HG03175 (cell line): ENCODE measurements at regions not wholly inside any gene's neighbourhood (a gene's known extent, or its start where the extent isn't known, plus 50 kb on each side); places are given as distances from the start of the nearest gene placed in this dataset.
"Not testable (repeated sequence)": the region's sequence is repeated elsewhere in the genome, so short reads cannot be mapped to it uniquely, and the experiment has no call there.

Experiments
- ATAC-seq: cut with Tn5 transposase; IDR thresholded peaks from one replicate; pipeline ENCODE4 v1.9.1; 2021; ENCODE audit warnings: mild to moderate bottlenecking, moderate library complexity; ENCODE audit not compliant: unreplicated experiment

DNA sequence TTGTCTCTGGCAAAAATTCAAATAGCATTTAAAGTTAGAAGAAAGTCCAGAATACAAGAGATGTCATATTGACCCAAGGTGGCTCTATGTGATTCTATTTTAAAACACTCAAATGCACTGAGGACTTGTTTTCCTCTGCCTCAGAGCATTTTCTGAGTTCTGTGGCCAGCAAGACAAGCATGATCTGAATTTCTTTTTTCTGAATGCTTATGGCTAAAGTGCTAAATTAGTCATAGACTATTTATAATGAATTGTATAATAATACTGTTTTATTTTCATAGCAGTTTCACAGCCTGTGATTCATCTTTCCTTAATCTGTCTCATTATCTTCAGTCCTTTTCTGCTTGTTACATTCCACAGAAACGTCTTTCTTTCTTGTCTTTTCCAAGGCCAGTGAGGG is 63.9 kb upstream of the SEC22B start:
- not testable (repeated sequence) for ATAC-seq

DNA sequence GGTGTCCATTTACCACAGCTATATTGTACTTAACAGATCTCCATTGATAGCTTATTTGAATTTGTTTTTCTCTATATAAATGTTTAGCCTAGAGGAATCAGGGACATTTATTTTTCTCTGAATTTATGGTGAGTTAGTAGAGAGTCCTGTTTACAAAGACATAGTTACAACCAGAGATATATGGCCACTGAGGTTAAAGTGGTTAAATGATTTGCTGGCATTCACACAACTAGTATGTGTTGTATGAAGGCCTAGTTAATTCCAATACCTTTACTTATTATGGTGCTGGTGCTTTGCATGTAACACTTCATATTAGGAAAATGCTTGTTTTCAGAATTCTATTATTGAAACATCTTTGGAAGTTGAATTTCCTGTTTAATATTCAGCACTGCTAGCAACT is 63.0 kb upstream of the SEC22B start:
- ATAC-seq: not testable (repeated sequence)

DNA sequence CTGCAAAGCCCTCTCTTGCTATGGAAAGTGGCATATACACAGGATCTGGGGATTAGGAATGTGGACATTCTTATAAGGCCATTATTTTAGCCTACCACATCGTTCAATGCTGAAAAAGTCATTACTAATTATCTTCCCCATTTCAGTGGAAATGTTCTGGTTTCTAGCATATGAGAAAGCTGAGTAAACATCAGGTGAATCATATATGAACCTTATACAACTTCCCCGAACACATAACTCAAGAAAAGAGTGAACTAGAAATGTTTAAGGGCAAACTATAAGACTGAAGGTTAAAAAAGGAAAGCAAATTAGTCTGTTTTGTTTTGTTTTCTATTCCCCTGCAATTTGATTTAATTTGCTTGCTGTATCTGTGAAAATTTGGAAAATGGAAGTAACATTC is 62.5 kb upstream of the SEC22B start:
- ATAC-seq: not testable (repeated sequence)

DNA sequence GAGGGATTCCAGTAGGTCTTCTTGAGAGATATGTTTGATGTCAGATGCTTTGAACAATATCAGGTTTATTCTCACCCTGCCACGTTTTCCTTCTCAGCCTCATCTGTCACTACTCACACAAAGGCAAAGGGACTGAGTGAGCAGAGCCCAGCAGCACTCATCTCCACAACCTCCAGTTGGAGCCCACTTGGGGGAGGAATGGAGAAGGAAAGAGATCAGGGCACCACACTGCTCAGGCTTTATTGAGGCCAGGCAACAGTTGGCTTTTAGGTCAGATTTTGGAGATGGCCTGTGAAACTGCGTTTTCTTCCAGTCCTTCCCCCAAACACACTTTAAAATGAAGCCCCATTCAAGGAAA is 57.3 kb upstream of the SEC22B start:
- not testable (repeated sequence) for ATAC-seq

DNA sequence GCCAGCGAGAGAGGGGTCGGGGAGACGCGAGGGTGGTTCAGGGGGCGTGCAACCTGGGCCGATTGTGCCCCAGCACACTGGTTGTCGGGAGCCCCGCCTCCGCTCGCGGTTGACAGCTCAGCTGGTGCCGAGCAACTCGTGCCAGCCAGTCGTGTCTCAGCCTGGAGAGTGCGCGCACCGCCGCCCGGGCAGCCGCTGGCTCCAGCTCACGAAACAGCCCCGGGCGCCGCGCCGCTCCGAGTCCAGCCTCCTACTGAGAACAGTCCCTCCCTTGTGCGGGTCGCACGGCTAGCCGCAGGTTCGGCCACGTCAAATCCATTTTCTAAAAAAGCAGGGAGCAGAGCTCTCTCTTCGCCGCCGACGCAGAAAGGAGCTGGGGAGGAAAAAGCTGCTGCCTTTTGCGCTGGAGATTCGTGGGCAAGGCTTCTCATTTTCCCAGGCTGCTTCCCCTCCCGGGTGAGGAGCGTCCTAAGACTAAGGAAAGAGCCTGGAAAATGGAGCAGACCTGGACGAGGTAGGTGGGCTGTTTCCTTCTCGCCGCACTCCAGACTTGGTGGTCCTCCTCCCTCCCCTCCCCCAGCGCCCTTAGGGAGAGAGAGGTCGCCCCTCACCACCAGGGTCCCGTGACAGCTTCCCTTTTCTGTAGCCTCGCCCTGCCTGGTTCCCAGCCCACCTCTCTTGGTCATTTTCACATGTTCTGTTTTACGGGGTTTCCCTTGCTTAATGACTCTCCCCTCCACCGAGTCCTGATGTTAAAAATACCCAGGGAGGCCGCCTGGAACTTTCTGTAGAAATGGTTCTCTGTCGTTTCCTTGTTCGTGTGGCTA is 56.7 kb upstream of the SEC22B start:
- ATAC-seq: not testable (repeated sequence)

DNA sequence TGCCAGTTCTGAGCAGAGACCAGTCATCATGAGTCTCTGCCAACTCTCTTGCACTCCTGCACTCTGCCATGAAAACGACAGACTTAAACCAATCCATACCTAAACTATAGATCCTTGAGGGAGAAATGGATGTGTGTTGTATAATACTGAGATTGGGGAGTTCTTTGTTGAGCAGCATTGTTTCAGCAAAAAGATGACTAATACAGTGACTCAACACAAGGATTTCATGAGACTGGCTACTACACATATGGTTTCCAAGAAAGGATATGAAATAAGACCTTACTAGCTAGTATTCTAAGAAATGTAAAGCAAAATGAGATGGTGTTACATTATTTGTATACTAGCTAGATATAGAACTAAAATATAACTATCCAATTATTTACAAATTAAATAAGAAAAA is 53.5 kb upstream of the SEC22B start:
- ATAC-seq: not testable (repeated sequence)
